Body of pancreas (tissue), 4 donors: ENCODE measurements at regions not wholly inside any gene's neighbourhood (a gene's known extent, or its start where the extent isn't known, plus 50 kb on each side); places are given as distances from the start of the nearest gene placed in this dataset.

Experiments
- POLR2A ChIP-seq, 3 donors: fragments of 450-650 bp; IDR thresholded peaks; one replicate each; pipeline ENCODE4 v1.6.1; 2016; ENCODE audit warnings: antibody characterized with exemption in 3 of 3, mild to moderate bottlenecking in 2 of 3
- TF ChIP-seq, protein P1 (sequence below), 7 experiments: fragments of 450-650 bp in 4 of 7; fragments of 200-600 bp in 3 of 7; sonication (generic) in 3 of 7; IDR thresholded peaks; one replicate each; pipeline ENCODE4 v1.5.1; 2016 to 2019; ENCODE audit warnings: antibody characterized with exemption in 7 of 7

DNA sequence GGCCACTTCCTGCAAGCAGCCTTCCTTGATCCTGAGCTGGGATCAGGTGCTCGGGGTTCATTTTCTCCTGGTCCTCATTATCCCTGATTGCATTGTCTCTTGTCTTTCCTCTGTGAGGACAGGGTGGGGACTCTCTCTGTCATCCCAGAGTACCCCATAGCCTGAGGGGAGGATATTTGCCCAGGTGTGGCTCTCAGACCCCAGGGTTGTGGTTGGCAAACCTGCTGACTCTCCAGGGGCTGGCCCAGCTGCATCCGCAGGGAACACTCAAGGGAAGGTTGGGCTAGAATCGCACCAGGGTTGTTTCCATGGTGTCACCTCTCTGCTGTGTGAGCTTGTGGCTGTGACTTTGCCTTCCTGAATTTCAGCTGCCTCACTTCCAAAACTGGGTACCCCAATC lies 276.8 kb upstream of the C1orf174 start:
- no peak for TF ChIP-seq POLR2A (IDR thresholded peaks at IDR 0.05)
- TF ChIP-seq, protein P1, sequence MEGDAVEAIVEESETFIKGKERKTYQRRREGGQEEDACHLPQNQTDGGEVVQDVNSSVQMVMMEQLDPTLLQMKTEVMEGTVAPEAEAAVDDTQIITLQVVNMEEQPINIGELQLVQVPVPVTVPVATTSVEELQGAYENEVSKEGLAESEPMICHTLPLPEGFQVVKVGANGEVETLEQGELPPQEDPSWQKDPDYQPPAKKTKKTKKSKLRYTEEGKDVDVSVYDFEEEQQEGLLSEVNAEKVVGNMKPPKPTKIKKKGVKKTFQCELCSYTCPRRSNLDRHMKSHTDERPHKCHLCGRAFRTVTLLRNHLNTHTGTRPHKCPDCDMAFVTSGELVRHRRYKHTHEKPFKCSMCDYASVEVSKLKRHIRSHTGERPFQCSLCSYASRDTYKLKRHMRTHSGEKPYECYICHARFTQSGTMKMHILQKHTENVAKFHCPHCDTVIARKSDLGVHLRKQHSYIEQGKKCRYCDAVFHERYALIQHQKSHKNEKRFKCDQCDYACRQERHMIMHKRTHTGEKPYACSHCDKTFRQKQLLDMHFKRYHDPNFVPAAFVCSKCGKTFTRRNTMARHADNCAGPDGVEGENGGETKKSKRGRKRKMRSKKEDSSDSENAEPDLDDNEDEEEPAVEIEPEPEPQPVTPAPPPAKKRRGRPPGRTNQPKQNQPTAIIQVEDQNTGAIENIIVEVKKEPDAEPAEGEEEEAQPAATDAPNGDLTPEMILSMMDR (IDR thresholded peaks at IDR 0.05) = no peak
